H1 (cell line): ENCODE measurements at regions not wholly inside any gene's neighbourhood (a gene's known extent, or its start where the extent isn't known, plus 50 kb on each side); places are given as distances from the start of the nearest gene placed in this dataset.

ENCODE experiments used
- CTCF ChIA-PET: fragments of 300-600 bp; sonication (Branson Sonifier 250); formaldehyde crosslinking; loops from one replicate; lab custom pipeline; 2021; ENCODE audit not compliant: partially characterized antibody; lab: Charles Lee
- POLR2A ChIA-PET: fragments of 300-600 bp; sonication (Branson Sonifier 250); formaldehyde crosslinking; loops from one replicate; lab custom pipeline; 2021; ENCODE audit warnings: inconsistent platforms; ENCODE audit not compliant: partially characterized antibody; lab: Charles Lee
- DNase-seq, 2 experiments: peaks; one replicate each; pipeline versions ENCODE4 v3.0.0 to v3.0.0-alpha.2; 2010 to 2022; ENCODE audit warnings: low spot score in 2 of 2, low read depth in 1 of 2, mixed read lengths in 1 of 2
- FAIRE-seq: peaks from 2 replicates; lab custom pipeline; 2011; peaks lifted over from hg19 to GRCh38; lab: Jason Lieb, UNC
- H2AFZ ChIP-seq: 2 replicates; pipeline ENCODE4 v1.8.1; 2012; ENCODE audit warnings: low read length, inconsistent platforms
- H2AK5ac ChIP-seq: 2 replicates; pipeline ENCODE4 v1.6.1; 2013; ENCODE audit warnings: low read depth, low read length
- H2BK120ac ChIP-seq: replicated peaks from 2 replicates; pipeline ENCODE3; 2013; ENCODE audit warnings: low read depth, low read length, inconsistent platforms
- H2BK12ac ChIP-seq: 2 replicates; pipeline ENCODE4 v1.6.1; 2013; ENCODE audit warnings: low read depth, low read length
- H2BK15ac ChIP-seq: 2 replicates; pipeline ENCODE4 v1.6.1; 2013; ENCODE audit warnings: low read length
- H2BK20ac ChIP-seq: 2 replicates; pipeline ENCODE4 v1.6.1; 2013; ENCODE audit warnings: low read length
- H2BK5ac ChIP-seq: 2 replicates; pipeline ENCODE4 v1.6.1; 2013; ENCODE audit warnings: low read depth, low read length
- H3K14ac ChIP-seq: 2 replicates; pipeline ENCODE4 v1.6.1; 2013; ENCODE audit warnings: inconsistent platforms; ENCODE audit not compliant: insufficient read length
- H3K18ac ChIP-seq: 2 replicates; pipeline ENCODE4 v1.6.1; 2013; ENCODE audit warnings: low read length; ENCODE audit errors: extremely low read depth
- H3K23ac ChIP-seq: 2 replicates; pipeline ENCODE4 v1.6.1; 2013; ENCODE audit warnings: inconsistent platforms; ENCODE audit not compliant: insufficient read length
- H3K23me2 ChIP-seq: 2 replicates; pipeline ENCODE4 v1.6.1; 2013; ENCODE audit warnings: low read depth, low read length
- H3K27ac ChIP-seq: 2 replicates; pipeline ENCODE4 v1.6.1; 2011; ENCODE audit warnings: low read depth, low read length, inconsistent platforms
- H3K27me3 ChIP-seq, 4 experiments: replicated peaks in 1 of 4; 1 replicate in 1 of 4; 2 replicates in 3 of 4; pipeline versions ENCODE4 v1.6.1 to v1.8.1; 2011 to 2013; ENCODE audit warnings: low read length in 3 of 4, mild to moderate bottlenecking in 3 of 4, inconsistent platforms in 2 of 4, mixed read lengths in 2 of 4, moderate library complexity in 1 of 4; ENCODE audit not compliant: control insufficient read depth in 3 of 4, insufficient read depth in 3 of 4; ENCODE audit errors: extremely low read depth in 1 of 4
- H3K36me3 ChIP-seq, 4 experiments: 2 replicates each; pipeline versions ENCODE4 v1.6.1 to v1.8.1; 2011 to 2013; ENCODE audit warnings: mild to moderate bottlenecking in 4 of 4, low read length in 3 of 4, moderate library complexity in 2 of 4, control low read depth in 1 of 4, inconsistent platforms in 1 of 4; ENCODE audit not compliant: insufficient read depth in 4 of 4, control insufficient read depth in 2 of 4
- H3K4ac ChIP-seq: replicated peaks from 2 replicates; pipeline ENCODE3; 2013; ENCODE audit warnings: low read length, low read depth, mixed read lengths, inconsistent platforms; ENCODE audit not compliant: insufficient read length
- H3K4me1 ChIP-seq, 4 experiments: replicated peaks in 1 of 4; 1 replicate in 1 of 4; 2 replicates in 3 of 4; pipeline versions ENCODE4 v1.6.1 to v1.8.1; 2011 to 2013; ENCODE audit warnings: low read length in 3 of 4, inconsistent platforms in 2 of 4, mixed read lengths in 1 of 4; ENCODE audit not compliant: insufficient read depth in 4 of 4, control insufficient read depth in 3 of 4
- H3K4me2 ChIP-seq, 2 experiments: 2 replicates each; pipeline versions ENCODE4 v1.6.1 to v1.8.1; 2011 to 2013; ENCODE audit warnings: low read depth in 2 of 2, low read length in 2 of 2, control low read depth in 1 of 2, inconsistent platforms in 1 of 2, mild to moderate bottlenecking in 1 of 2; ENCODE audit not compliant: insufficient read depth in 1 of 2
- H3K4me3 ChIP-seq, 4 experiments: fragments of 200-600, 300-600 bp in 1 of 4; sonication (generic), shearing (Covaris generic), sonication (Bioruptor Twin) in 1 of 4; 2 replicates each; pipeline versions ENCODE4 v1.5.1 to v1.8.1; 2011 to 2016; ENCODE audit warnings: low read length in 4 of 4, low read depth in 3 of 4, control low read depth in 2 of 4, inconsistent platforms in 2 of 4, mild to moderate bottlenecking in 2 of 4, mixed read lengths in 1 of 4, moderate library complexity in 1 of 4; ENCODE audit not compliant: insufficient read depth in 2 of 4; ENCODE audit errors: extremely low read depth in 1 of 4
- H3K56ac ChIP-seq: replicated peaks from 2 replicates; pipeline ENCODE3; 2013; ENCODE audit warnings: low read depth, mild to moderate bottlenecking, mixed read lengths, low read length, inconsistent platforms; ENCODE audit not compliant: insufficient read length
- H3K79me1 ChIP-seq: 2 replicates; pipeline ENCODE4 v1.6.1; 2013; ENCODE audit warnings: low read depth, low read length, control low read depth
- H3K79me2 ChIP-seq, 2 experiments: 2 replicates each; pipeline versions ENCODE4 v1.6.1 to v1.8.1; 2012 to 2013; ENCODE audit warnings: low read length in 2 of 2, mild to moderate bottlenecking in 2 of 2, inconsistent platforms in 1 of 2; ENCODE audit not compliant: insufficient read depth in 2 of 2, control insufficient read depth in 1 of 2
- H3K9ac ChIP-seq, 4 experiments: replicated peaks in 1 of 4; 1 replicate in 1 of 4; 2 replicates in 3 of 4; pipeline versions ENCODE4 v1.6.1 to v1.8.1; 2011 to 2013; ENCODE audit warnings: low read depth in 3 of 4, low read length in 3 of 4, control low read depth in 2 of 4, mild to moderate bottlenecking in 2 of 4, moderate library complexity in 2 of 4, inconsistent platforms in 1 of 4; ENCODE audit errors: extremely low read depth in 1 of 4
- H3K9me3 ChIP-seq, 2 experiments: 2 replicates each; pipeline versions ENCODE4 v1.6.1 to v1.8.1; 2012 to 2013; ENCODE audit warnings: mild to moderate bottlenecking in 2 of 2, moderate library complexity in 2 of 2, control low read depth in 1 of 2, inconsistent platforms in 1 of 2, low read depth in 1 of 2, low read length in 1 of 2, mixed read lengths in 1 of 2; ENCODE audit not compliant: insufficient read depth in 2 of 2
- H4K20me1 ChIP-seq, 2 experiments: replicated peaks in 1 of 2; 2 replicates each; pipeline versions ENCODE3 to v1.8.1; 2011 to 2013; ENCODE audit warnings: inconsistent platforms in 2 of 2, low read length in 2 of 2, mild to moderate bottlenecking in 1 of 2; ENCODE audit not compliant: insufficient read depth in 2 of 2, control insufficient read depth in 1 of 2
- H4K5ac ChIP-seq: 2 replicates; pipeline ENCODE4 v1.6.1; 2013; ENCODE audit warnings: low read length, low read depth, mixed read lengths, inconsistent platforms; ENCODE audit not compliant: insufficient read length
- H4K8ac ChIP-seq: 2 replicates; pipeline ENCODE4 v1.8.0; 2013; ENCODE audit warnings: mild to moderate bottlenecking, moderate library complexity, low read length, inconsistent platforms; ENCODE audit not compliant: insufficient read depth; ENCODE audit errors: extremely low read depth
- H4K91ac ChIP-seq: replicated peaks from 2 replicates; pipeline ENCODE3; 2013; ENCODE audit warnings: low read length, mixed read lengths, inconsistent platforms; ENCODE audit not compliant: insufficient read length
- ASH2L ChIP-seq: fragments of 200-600, 300-600 bp; sonication (generic); IDR thresholded peaks from one replicate; pipeline ENCODE4 v1.7.1; 2017; ENCODE audit warnings: low read length
- BACH1 ChIP-seq: IDR thresholded peaks from 2 replicates; pipeline ENCODE4 v1.6.1; 2012; ENCODE audit warnings: low read length, improper control_type of control experiment
- BCL11A ChIP-seq, 2 experiments: IDR thresholded peaks; one replicate each; pipeline ENCODE4 v1.6.1; 2011; ENCODE audit warnings: low read depth in 2 of 2, low read length in 2 of 2, mild to moderate bottlenecking in 2 of 2
- CBX8 ChIP-seq: fragments of 300-800, 300-1000 bp; sonication (generic); IDR thresholded peaks from 2 replicates; pipeline ENCODE4 v1.7.1; 2016; ENCODE audit warnings: low read depth, low read length, borderline replicate concordance
- CEBPB ChIP-seq: IDR thresholded peaks from 2 replicates; pipeline ENCODE4 v1.6.1; 2012; ENCODE audit warnings: low read depth, low read length
- CHD2 ChIP-seq: IDR thresholded peaks from 2 replicates; pipeline ENCODE4 v1.6.1; 2012; ENCODE audit warnings: low read length, improper control_type of control experiment
- CREB1 ChIP-seq: IDR thresholded peaks from 2 replicates; pipeline ENCODE4 v1.6.1; 2012; ENCODE audit warnings: inconsistent platforms
- EP300 ChIP-seq, 2 experiments: IDR thresholded peaks; 1 replicate in 1 of 2; 2 replicates in 1 of 2; pipeline ENCODE4 v1.6.1; 2011 to 2012; ENCODE audit warnings: low read depth in 2 of 2, low read length in 2 of 2, mild to moderate bottlenecking in 2 of 2, borderline replicate concordance in 1 of 2, inconsistent platforms in 1 of 2, moderate library complexity in 1 of 2
- GABPA ChIP-seq: IDR thresholded peaks from 2 replicates; pipeline ENCODE4 v1.6.1; 2011; ENCODE audit warnings: mild to moderate bottlenecking, low read length, moderate library complexity, borderline replicate concordance; ENCODE audit not compliant: insufficient read depth
- KDM1A ChIP-seq: fragments of 200-600, 300-600 bp; sonication (generic); IDR thresholded peaks from 2 replicates; pipeline ENCODE4 v1.7.1; 2016; ENCODE audit warnings: mild to moderate bottlenecking, low read length, borderline replicate concordance
- MAFK ChIP-seq: IDR thresholded peaks from 2 replicates; pipeline ENCODE4 v1.6.1; 2012; ENCODE audit warnings: low read depth, mild to moderate bottlenecking, improper control_type of control experiment, low read length
- NRF1 ChIP-seq: IDR thresholded peaks from 2 replicates; pipeline ENCODE4 v1.6.1; 2011; ENCODE audit warnings: mild to moderate bottlenecking, low read depth, low read length, improper control_type of control experiment
- POU5F1 ChIP-seq: IDR thresholded peaks from 2 replicates; pipeline ENCODE4 v1.6.1; 2011; ENCODE audit warnings: low read depth, mild to moderate bottlenecking, low read length, moderate library complexity
- RXRA ChIP-seq: IDR thresholded peaks from 2 replicates; pipeline ENCODE4 v1.6.1; 2011; ENCODE audit warnings: low read depth, mild to moderate bottlenecking, low read length, moderate library complexity; ENCODE audit not compliant: insufficient read depth
- SUZ12 ChIP-seq: fragments of 200-600 bp; sonication (generic); IDR thresholded peaks from 2 replicates; pipeline ENCODE4 v1.6.1; 2012; ENCODE audit warnings: mild to moderate bottlenecking, inconsistent platforms, low read length, moderate library complexity, mixed read lengths
- TEAD4 ChIP-seq: IDR thresholded peaks from 2 replicates; pipeline ENCODE4 v1.6.1; 2012; ENCODE audit warnings: low read depth, low read length, inconsistent platforms, mixed read lengths
- WGBS, 2 experiments: shearing (Covaris generic) in 1 of 2; methylation state at CpG; one replicate each; pipeline versions ENCODE4 v1.1.6 to v1.1.7; 2013 to 2015; ENCODE audit warnings: low lambda C conversion rate in 2 of 2, mixed read lengths in 2 of 2, inconsistent platforms in 1 of 2, low coverage in 1 of 2, missing lambda C conversion rate in 1 of 2; ENCODE audit not compliant: insufficient replicate concordance in 2 of 2, insufficient coverage in 1 of 2, insufficient read length in 1 of 2; ENCODE audit errors: extremely low coverage in 1 of 2, missing lambda C conversion rate in 1 of 2; 5-methylcytosine and 5-hydroxymethylcytosine counted together

DNA sequence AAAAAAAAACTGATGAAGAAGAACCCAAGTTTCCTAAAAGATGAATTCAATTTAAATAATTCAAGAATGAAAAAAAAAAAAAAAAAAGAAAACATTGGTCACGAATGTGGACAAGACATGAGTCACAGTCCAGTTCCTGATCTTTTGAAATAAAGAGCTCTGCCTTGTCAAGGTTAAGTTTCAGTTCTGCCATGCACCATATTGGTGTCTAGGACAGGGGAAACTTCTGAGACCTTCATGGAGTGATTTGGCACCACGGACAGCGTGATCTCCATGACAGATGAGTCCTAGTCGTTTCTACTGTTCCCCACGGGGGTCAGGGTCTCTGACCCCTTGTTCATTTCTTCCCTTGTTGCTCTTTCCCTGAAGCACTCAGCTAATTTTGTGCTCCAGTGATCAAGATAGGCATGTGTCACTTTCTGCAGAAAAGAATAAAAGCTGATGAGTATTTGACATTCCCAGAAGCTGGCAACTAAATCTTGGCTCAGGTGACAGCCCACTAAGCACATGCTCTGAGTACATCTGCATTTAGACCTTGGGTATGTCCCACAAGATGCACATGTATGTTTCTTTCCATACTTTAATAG is 1159.7 kb downstream of the BCL11B start:
- H3K9me3 ChIP-seq: no peaks in the 10 kb centered on the region
- no peak overlapping the region for H2BK120ac ChIP-seq
- no peak for FAIRE-seq
- no peak overlapping the region for H3K4me2 ChIP-seq
- no peak overlapping the region for H4K91ac ChIP-seq
- H3K27me3 ChIP-seq: no peaks in the 10 kb centered on the region
- whole genome bisulfite sequencing, 2 experiments: 93% methylated on average over 5 of the region's 5 CpGs; no CpG with 5 or more reads in 1 of the 2 experiments
- H3K9ac ChIP-seq: no peak overlapping the region
- no peaks in the 10 kb centered on the region for H3K79me1 ChIP-seq
- no peak overlapping the region for H2AK5ac ChIP-seq
- peaks cover 0 to 7% (median 0%) of the 10 kb centered on the region in 4 experiments; a peak in 2 of 7 replicates for H3K4me1 ChIP-seq
- no peak overlapping the region for H3K23ac ChIP-seq
- no peak for DNase-seq
- no peak overlapping the region for H3K14ac ChIP-seq
- H3K4ac ChIP-seq: no peak overlapping the region
- H2BK12ac ChIP-seq: no peak overlapping the region
- no peak overlapping the region for H3K4me3 ChIP-seq
- no peaks in the 10 kb centered on the region for H3K79me2 ChIP-seq
- ChIA-PET POLR2A (no interaction called here), CTCF (interaction anchor here (0.8 to 1.9 kb wide), 2 partner anchors 10 to 26 kb away, joined by 3 to 7 read pairs; no protein-coding TSS in a partner anchor)
- H2BK15ac ChIP-seq: no peak overlapping the region
- H2BK5ac ChIP-seq: no peak overlapping the region
- no peaks in the 10 kb centered on the region for H3K36me3 ChIP-seq
- no peaks in the 10 kb centered on the region for H3K23me2 ChIP-seq
- no peak overlapping the region for H3K27ac ChIP-seq
- H4K20me1 ChIP-seq: no peaks in the 10 kb centered on the region
- H4K5ac ChIP-seq: no peak overlapping the region
- no peak overlapping the region for H4K8ac ChIP-seq
- H3K56ac ChIP-seq: no peak overlapping the region
- H3K18ac ChIP-seq: no peak overlapping the region
- no peak overlapping the region for H2AFZ ChIP-seq
- H2BK20ac ChIP-seq: no peak overlapping the region
- TF ChIP-seq CEBPB: no peak
- no peak for TF ChIP-seq POU5F1
- TF ChIP-seq TEAD4: no peak
- TF ChIP-seq ASH2L: no peak
- no peak for TF ChIP-seq CREB1
- TF ChIP-seq MAFK: no peak
- TF ChIP-seq EP300 (IDR thresholded peaks at IDR 0.05; ENCODE audit: borderline replicate concordance in 1 of 2, low read depth in 2 of 2, low read length in 2 of 2): no peak
- TF ChIP-seq SUZ12: no peak
- no peak for TF ChIP-seq NRF1
- no peak for TF ChIP-seq CBX8
- no peak for TF ChIP-seq RXRA
- TF ChIP-seq BCL11A (IDR thresholded peaks at IDR 0.05; ENCODE audit: low read depth in 2 of 2, low read length in 2 of 2): no peak
- TF ChIP-seq CHD2: no peak
- TF ChIP-seq BACH1: no peak
- no peak for TF ChIP-seq GABPA
- TF ChIP-seq KDM1A: no peak
